Endometrium (tissue), 2 donors: ENCODE measurements at regions not wholly inside any gene's neighbourhood (a gene's known extent, or its start where the extent isn't known, plus 50 kb on each side); places are given as distances from the start of the nearest gene placed in this dataset.
"Not testable (repeated sequence)": the region's sequence is repeated elsewhere in the genome, so short reads cannot be mapped to it uniquely, and the experiment has no call there.

Source experiments
- FAIRE-seq: peaks from 2 replicates; lab custom pipeline; 2012; peaks lifted over from hg19 to GRCh38; lab: Jason Lieb, UNC
- donor health status: control.
- donor health status: control.

DNA sequence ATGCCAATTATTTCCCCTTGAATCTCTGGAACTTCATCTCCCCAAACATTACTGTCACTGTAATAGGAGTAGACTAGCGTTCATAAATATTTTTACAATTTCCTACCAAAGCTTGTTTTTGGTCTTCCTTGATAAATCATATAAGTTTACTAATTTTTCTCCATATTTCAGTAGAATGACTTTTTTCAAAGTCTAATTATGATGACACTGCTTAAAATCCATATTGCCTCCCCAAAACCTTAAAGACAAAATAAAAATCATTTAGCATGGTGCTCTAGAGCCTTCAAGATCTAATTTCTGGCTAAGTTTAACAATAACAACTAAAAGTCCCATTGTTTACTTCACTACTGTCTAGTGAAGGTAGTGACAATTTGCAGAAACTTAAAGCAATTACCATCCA lies 474.2 kb upstream of the CHRM3 start:
- no peak for FAIRE-seq

DNA sequence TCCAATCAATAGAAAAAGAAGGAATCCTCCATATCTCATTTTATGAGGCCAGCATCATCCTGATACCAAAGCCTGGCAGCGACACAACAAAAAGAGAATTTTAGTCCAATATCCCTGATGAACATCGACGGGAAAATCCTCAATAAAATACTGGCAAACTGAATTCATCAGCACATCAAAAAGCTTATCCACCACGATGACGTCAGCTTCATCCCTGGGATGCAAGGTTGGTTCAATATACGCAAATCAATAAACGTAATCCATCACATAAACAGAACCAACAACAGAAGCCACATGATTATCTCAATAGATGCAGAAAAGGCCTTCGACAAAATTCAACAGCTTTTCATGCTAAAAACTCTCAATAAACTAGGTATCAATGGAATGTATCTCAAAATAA lies 483.6 kb upstream of the CHRM3 start:
- not testable (repeated sequence) for FAIRE-seq

DNA sequence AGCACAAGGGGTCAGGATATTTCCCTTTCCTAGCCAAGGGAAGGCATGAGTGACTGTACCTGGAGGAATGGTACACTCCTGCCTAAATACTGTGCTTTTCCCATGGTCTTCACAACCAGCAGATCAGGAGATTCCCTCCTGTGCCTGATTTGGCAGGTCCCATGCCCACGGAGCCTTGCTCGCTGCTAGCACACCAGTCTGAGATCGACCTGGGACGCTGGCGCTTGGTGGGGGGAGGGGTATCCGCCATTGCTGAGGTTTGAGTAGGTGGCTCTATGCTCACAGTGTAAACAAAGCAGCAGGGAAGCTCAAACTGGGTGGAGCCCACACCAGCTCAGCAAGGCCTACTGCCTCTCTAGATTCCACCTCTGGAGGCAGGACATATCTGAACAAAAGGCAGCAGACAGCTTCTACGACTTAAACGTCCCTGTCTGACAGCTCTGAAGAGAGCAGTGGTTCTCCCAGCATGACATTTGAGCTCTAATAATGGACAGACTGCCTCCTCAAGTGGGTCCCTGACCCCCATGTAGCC lies 486.0 kb upstream of the CHRM3 start:
- FAIRE-seq: no peak

DNA sequence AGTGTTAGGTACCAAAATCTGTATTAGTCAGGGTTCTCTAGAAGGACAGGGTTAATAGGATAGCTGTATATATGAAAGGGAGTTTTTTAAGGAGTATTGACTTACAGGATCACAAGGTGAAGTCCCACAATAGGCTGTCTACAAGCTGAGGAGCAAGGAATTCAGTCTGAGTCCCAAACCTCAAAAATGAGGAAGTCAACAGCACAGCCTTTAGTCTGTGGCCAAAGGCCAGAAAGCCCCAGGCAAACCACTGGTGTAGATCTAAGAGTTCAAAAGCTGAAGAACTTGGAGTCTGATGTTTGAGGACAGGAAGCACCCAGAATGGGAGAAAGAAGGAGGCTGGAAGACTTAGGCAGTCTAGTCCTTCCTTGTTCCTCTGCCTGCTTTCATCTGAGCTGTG lies 487.5 kb upstream of the CHRM3 start:
- no peak for FAIRE-seq

DNA sequence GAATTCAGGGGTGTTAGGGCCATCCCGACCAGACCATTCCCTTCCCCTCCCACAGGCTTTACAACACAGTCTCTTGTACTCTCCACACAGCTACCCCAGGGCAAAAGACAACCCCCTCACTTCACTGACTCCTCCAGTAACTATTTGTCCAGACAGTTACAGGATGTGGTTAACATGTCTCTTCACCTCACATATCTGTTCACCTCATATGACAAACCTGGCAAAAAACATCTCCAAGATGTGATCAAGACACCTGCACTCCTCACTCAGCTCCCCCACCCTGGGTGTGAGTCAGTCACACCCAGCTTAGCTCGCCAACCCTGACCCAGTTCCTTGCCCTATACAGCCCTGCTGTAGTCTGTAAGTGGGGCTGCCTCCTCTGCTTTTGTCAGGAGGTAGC lies 490.5 kb upstream of the CHRM3 start:
- FAIRE-seq: no peak

DNA sequence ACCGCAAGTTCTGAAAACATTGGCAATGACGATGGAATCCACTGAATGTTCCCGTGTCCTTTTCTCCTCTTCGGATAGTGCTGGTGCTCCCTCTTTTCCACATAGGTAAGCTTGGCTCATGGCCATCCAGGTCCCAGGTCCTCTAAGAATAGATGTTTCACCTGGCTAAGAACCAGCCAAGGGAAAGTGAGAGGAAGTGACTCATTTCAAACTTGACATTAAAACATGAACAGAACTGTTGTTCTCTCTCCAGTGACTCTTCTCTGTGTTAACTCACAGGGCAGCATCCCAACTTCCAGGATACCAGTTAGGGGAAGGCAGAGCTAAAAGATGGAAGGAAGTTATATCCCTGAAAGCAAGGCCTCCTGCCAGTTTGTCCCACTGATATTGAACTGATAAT lies 493.8 kb upstream of the CHRM3 start:
- FAIRE-seq: no peak

DNA sequence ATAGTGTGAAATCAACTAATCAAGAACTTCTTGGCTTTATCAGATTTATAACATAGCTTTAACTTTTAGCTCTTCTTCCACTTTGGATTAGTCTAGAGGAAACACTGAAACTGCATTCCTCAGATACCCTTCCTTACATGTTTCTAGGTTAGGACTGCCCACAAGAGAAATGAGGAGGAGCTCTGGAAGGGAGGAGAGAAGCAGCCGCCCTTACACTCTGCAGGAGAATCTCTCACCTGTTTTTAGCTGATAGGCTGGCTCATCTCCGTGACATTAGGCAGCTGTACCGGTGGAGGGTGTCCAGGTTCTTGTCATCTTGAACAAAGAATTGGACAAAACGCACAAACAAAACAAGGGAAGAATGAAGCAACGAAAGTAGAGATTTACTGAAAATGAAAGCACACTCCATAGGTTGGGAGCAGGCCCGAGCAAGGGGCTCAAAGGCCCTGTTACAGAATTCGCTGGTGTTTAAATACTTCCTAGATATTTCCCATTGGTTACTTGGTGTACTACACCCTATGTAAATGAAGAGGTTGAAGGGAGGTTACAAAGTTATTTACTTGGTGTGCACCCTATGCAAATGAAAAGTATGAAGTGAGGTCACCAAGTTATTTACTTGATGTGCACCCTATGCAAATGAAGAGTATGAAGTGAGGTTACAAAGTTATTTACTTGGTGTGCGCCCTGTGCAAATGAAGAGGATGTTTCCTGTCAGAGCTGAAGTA lies 524.9 kb upstream of the CHRM3 start:
- no peak for FAIRE-seq

DNA sequence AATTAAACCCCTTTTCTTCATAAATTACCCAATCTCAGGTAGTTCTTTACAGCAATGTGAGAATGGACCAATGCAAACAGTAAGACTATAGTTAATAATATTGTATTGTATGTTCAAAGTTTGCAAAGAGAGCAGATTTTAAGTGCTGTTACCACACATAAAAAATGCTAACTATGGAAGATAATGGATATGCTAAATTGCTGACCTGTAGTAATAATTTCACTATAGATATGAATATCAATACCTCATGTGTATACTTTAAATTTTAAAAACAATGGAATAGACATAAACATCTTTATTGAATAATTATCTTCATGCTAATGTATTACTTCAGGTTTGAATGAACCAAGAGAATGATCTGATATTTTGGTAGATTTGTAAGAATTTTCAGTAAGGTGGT lies 552.4 kb upstream of the CHRM3 start:
- FAIRE-seq: no peak

DNA sequence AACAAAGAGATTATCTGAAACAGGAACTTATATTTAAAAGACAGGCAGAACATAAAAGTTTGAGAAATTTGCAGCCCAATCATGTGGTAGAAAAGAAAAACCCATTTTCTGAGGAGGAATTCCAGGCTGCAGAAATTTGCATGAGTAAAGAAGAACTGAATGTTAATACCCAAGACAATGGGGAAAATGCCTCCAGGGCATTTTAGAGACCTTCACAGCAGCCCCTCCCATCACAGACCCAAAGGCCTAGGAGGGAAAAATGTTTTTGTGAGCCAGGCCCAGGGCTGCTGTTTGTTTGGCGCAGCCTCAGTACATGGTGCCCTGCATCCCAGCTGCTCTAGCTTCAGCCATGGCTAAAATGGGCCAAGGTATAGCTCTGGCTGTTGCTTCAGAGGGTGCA lies 554.3 kb upstream of the CHRM3 start:
- no peak for FAIRE-seq

DNA sequence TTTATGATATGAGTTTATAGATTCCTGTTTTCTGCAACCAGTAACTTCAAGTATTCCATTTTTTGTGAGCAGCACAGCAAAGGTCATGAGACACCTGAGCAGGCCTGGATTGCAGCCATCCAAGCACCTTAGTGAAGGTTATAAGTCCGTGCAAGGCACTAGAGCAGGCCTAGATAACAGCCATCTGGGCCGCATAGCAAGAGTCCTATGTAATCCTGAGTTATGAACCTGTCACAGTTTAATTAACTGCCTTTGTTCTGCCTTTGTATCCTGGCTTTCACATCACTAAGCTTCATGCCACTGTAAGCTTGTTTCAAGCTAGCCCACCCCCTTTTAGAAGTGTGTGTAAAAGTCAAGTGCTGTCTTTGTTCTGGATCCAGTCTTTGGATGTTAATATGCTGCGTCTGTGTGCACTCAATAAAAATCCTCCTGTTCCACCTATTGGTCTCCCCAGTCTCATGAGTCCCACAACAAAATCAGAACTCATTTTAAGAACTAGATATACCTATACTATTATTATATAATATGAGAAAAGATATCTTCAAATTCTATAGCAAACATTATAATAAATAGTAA lies 556.2 kb upstream of the CHRM3 start:
- no peak for FAIRE-seq

DNA sequence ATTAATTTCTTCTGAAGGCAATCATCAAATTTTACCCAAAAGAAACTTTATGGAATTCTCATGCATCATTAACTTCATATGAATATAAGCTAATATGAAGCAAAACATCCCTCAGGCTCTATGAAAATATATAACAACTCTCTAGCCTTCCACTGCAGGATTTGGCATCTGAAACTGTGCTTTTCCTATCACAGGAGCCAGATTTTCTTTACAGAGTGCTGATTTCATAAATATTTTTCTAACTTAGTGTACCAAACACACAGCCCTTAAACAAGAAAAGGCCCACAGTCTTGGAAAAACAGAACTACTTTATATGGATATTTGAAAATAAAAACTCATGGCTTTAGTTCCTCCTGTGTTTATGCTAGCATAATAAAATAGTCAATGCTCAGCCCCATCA lies 559.5 kb upstream of the CHRM3 start:
- no peak for FAIRE-seq

DNA sequence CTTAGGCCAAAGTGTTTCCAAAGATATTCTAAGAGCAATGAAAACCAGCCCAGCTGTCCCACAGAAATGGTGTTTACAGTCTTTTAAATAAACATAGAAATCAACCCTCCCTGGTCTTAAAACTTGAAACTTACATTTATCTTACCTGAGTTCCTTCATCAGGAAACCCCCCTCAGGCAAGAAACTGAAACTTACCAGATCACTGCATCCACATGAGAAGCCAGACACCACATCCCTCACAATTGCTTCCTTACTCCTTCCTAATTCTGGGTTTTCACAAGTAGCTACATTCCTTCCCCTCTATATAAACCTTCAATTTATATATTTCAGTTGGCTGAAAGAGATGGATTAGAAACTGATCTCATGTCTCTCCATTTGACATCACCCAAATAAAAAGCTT lies 563.0 kb upstream of the CHRM3 start:
- no peak for FAIRE-seq

DNA sequence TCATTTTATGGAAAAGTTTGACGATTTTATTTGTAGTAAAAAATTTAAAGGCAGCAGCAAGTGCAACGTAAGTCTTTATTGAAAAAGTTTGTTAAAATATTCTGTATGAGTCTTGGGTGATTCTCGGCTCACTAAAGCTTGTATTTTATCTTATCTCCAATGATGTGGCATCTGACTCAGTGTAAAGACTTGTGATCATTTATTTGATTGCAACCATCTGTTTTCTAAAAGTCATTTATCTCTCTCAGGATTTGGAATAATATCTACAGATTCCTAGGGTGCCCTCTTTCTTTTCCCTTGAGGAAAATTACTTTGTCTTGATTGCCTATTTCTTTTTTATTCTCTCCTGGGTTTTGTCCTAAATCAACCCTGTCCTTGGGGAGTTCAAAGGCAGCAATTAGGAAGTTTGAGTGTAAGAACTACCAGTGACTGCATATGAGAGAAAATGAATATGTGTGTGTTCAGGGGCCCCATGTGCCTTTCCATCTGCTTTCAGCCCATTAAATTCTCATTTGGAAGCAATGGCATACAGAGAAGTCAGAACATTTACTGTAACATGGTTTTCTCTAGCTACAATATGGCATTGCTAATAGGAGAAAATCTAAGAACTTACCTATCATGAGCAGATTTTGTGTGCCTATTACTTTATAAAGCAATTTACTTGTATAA lies 575.0 kb upstream of the CHRM3 start:
- no peak for FAIRE-seq

DNA sequence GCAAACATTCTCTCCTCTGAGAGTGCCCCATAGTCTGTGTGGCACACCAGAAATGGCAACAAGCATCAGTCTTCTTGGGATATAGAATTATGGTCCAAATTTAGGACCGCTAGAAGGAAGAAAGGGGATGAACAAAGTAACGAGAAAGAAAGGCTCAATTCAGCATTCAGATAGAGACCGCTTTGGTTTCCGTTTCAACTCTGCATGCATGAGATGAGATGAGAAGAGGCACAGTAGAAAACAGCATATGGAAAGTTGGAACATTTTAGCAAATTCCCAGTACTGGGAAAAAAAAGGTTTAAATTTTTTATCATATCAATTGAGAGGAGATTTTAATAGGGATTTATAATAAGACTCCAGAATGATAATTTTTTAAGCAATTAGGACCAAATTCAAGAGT lies 595.5 kb upstream of the CHRM3 start:
- no peak for FAIRE-seq

DNA sequence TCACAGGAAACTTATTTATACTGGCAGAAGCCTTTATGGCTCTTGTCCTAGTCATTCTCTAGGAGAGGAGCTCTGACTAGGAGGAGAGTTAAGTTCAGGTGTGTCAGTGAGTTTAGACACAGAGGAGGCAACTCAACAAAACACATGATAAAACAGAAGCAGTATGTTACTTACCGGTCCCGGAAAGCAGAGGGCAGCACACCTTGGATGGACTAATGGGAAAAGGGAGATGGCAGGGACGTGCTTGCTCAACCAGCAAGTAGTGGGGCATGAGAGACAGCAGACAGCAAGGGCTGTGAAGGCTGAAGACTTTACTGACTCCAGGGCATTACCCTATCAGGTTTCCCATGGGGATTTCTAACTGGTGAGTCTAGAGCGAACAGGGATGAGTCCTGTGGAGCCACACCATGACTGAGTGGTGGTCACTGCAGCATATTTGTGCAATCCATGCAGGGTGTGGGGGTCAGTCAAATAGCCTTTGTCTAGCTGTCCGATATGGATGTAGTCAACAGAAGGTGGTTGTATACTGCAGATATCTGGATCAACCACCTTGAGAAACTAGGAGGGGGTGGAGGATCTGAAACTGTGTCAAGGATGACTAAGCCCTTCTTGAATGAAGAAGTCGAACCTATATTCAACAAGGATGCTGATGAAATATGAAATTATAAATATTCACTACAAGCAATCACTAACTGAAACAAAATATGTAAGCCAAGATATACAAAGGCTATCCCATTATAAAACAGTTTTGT lies 596.3 kb upstream of the CHRM3 start:
- no peak for FAIRE-seq

DNA sequence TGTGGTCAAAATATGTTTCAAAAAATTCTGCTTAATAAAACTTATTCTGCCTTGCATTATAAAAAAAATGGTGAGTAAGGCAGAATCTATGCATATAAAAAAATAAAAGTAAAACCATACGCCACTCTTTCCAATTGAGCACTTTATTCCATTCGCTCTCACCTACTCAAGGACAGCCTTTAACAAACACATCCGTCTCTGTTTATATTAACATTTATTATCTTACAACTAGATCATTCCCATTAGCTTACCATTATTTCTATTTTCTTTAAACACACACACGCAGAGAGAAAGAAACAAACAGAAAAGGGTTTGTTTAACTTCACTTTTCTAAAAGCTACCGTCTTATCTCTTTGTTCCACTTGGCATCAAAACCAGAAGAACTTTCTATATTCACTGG lies 598.9 kb upstream of the CHRM3 start:
- FAIRE-seq: no peak

DNA sequence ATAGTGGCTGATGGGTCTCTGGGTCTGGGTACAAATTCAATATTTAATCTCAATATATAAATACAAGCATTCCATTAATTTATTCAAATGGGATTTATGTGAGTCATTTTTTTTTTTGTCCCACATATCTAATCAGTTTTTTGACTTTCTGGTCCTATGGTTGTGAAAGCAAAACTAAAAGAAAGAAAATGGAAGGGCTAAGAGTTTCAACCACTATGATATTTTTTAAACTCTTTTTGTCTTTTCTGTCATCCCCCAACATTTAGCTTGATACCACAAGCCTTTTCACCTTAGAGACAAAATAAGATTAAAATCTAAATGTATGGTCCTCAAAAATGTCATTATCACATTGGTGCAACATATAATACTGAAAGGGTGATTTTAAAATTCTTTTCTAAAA lies 602.7 kb upstream of the CHRM3 start:
- no peak for FAIRE-seq

DNA sequence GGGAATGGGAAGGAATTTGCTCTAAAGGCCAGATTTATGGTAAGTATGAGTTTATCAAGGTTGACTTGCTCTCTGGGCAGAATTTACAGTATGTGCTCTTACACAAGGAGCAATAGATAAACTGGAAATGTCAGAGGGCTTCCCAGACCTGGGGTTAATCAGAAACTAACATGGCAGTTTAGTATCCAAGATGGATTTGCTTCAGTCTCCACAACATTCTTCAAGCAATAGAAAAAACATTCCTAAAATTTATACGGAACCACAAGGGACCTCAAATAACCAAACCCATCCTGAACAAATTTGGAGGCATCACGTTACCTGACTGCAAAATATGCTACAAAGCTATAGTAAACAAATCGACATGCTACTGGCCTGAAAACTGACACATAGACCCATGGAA lies 606.7 kb upstream of the CHRM3 start:
- FAIRE-seq: no peak

DNA sequence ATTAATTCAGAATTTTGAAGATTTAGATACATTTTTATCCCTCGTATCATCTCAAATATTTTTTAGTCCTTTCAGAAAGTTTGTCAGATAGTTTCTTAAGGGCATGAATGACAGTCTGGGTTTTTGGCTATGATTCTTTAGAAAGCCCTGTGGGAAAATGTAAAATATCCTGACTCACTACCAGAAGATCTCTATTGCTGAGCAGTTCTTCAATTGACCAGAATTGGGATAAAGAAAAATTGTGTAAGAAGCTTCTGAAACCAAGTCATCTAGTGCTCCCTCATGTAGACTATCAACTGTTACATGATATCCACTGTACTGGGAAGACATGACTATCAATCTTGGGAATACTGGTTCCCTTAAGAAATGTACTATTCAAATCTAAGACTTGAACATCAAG lies 608.3 kb upstream of the CHRM3 start:
- FAIRE-seq: no peak

DNA sequence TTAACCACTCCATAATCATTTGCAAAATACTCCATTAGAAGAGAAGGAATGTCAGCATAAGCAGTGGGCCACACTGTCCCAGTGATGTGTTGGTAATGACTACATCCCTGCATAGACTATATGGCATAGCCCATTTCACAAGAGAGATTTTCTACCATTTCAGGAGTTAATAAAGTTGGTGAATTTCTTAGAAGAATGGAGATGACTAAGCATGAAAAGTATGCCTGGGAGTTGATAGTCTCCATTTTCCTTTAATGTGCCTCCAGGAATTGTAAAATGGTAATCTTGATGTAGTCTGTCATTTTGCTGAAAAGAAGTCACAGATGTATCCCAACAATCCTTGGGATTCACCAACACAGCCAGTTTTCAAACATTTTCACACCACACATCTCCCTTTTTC lies 608.8 kb upstream of the CHRM3 start:
- no peak for FAIRE-seq

DNA sequence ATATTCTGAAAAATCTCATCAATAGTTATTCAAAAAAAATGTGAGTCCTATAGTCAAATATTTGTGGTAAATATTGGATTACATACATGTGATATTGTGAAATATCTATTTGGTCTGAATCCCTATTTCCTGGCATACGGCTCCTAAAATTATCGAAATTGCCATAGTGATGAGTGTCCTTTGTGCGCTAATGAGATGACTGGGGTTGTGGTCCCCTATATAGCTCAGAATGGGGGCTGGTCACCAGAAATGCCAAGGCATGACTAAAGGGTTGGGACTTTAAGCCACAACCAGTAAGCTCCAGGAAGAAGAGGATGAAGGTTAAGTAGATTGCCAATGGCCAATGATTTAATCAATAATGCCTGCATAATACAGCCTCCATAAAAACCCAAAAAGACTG lies 610.2 kb upstream of the CHRM3 start:
- no peak for FAIRE-seq

DNA sequence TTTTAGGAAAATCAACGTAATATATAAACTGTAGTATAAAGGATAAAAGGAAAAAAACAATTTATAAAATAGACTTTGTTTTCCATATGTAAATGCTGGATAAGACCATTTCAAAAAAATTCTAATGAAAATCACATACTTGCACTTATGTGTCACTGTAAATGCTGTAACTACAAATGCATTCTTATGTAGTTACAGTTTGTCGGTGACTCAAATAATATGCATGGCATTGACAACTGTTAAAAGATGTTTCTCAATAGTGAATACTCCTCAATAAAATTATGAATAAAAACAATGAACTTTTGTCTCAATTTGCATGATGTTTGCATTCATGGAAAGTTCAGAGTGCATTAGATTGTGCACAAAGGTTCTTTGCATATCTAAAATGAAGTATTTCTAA lies 614.0 kb upstream of the CHRM3 start:
- FAIRE-seq: no peak

DNA sequence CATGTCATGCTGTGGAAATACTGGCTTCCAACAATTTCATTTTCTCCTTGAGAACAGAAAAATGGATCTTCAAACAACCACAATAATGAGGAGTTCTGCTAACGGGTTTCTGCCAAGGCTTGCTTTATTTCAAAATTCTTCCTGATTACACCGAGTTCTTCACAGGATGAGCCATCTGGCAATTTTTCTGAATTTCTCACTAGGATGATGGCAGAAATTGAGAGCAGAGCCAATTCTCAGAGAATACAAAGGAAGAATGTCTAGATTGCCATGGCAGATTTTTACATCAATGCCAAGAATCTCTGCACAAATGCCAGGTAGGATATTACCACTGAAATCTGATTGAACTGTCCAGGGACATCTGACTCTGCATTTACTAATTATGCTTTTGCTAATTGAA lies 619.0 kb upstream of the CHRM3 start:
- no peak for FAIRE-seq
